Thyroid gland (tissue), 4 donors: ENCODE measurements at regions not wholly inside any gene's neighbourhood (a gene's known extent, or its start where the extent isn't known, plus 50 kb on each side); places are given as distances from the start of the nearest gene placed in this dataset.

ENCODE experiments used
- DNase-seq, 2 donors: peaks; one replicate each; pipeline ENCODE4 v3.0.0-alpha.2; 2019
- H3K27ac ChIP-seq, 3 donors: fragments of 200-600 bp; sonication (generic); 1 replicate in 2 of 3; 2 replicates in 1 of 3; pipeline ENCODE4 v1.5.1; 2016 to 2019; ENCODE audit warnings: mild to moderate bottlenecking in 1 of 3, moderate library complexity in 1 of 3
- H3K27me3 ChIP-seq: fragments of 200-600 bp; sonication (generic); one replicate; pipeline ENCODE4 v1.5.1; 2019
- H3K36me3 ChIP-seq, 2 donors: fragments of 200-600 bp; sonication (generic); one replicate each; pipeline ENCODE4 v1.5.1; 2016 to 2019
- H3K4me1 ChIP-seq, 2 donors: fragments of 200-600 bp; sonication (generic); one replicate each; pipeline ENCODE4 v1.5.1; 2017 to 2019
- H3K4me3 ChIP-seq, 3 donors: fragments of 200-600 bp; sonication (generic); replicated peaks in 1 of 3; 1 replicate in 2 of 3; 2 replicates in 1 of 3; pipeline ENCODE4 v1.5.1; 2016; ENCODE audit warnings: mild to moderate bottlenecking in 1 of 3
- H3K9me3 ChIP-seq: fragments of 200-600 bp; sonication (generic); one replicate; pipeline ENCODE4 v1.5.1; 2017
- CTCF ChIP-seq, 6 experiments: fragments of 200-600 bp in 3 of 6; fragments of 450-650 bp in 3 of 6; sonication (generic) in 3 of 6; IDR thresholded peaks; one replicate each; pipeline ENCODE4 v1.5.1; 2016 to 2019; ENCODE audit warnings: antibody characterized with exemption in 6 of 6, mild to moderate bottlenecking in 2 of 6, inconsistent platforms in 1 of 6, moderate library complexity in 1 of 6
- POLR2A ChIP-seq, 2 donors: fragments of 450-650 bp; IDR thresholded peaks; one replicate each; pipeline ENCODE4 v1.6.1; 2017; ENCODE audit warnings: antibody characterized with exemption in 2 of 2, mild to moderate bottlenecking in 2 of 2, moderate library complexity in 1 of 2
- WGBS, 2 donors: methylation state at CpG; one replicate each; pipeline ENCODE4 v1.1.5; 2017; 5-methylcytosine and 5-hydroxymethylcytosine counted together
- intact Hi-C: fragments of 100-400 bp; cut with DNase I; formaldehyde crosslinking; loops from one replicate; pipeline ENCODE4 v1.15.1; 2023

- TF ChIP-seq POLR2A (IDR thresholded peaks at IDR 0.05) (no peak), CTCF (IDR thresholded peaks at IDR 0.05) (no peak)
- H3K27ac ChIP-seq = no peak overlapping the region
- WGBS, 2 donors = 76 to 92% methylated on average over 1 of the region's 1 CpG
- H3K27me3 ChIP-seq = no peaks in the 10 kb centered on the region
- H3K9me3 ChIP-seq = no peaks in the 10 kb centered on the region
- no peak for DNase-seq
- peaks cover 0 to 8% of the 10 kb centered on the region in 2 donors for H3K4me1 ChIP-seq
- no peaks in the 10 kb centered on the region for H3K36me3 ChIP-seq
- intact Hi-C loops = no loop called here
- no peak overlapping the region for H3K4me3 ChIP-seq
Measured at GRCh38 chr5:135641319-135641718, 62.5 kb upstream of the CXCL14 start.

GRCh38 chr5:135635451-135635850 lies 56.7 kb upstream of the CXCL14 start:
- no peaks in the 10 kb centered on the region for H3K36me3 ChIP-seq
- intact Hi-C loops = no loop called here
- TF ChIP-seq CTCF (IDR thresholded peaks at IDR 0.05) (no peak), POLR2A (IDR thresholded peaks at IDR 0.05) (no peak)
- H3K9me3 ChIP-seq = no peaks in the 10 kb centered on the region
- H3K27ac ChIP-seq = no peak overlapping the region
- H3K4me1 ChIP-seq = no peaks in the 10 kb centered on the region
- H3K27me3 ChIP-seq = no peaks in the 10 kb centered on the region
- 78 to 83% methylated on average over 5 of the region's 5 CpGs for WGBS, 2 donors
- DNase-seq = no peak
- no peak overlapping the region for H3K4me3 ChIP-seq

DNA sequence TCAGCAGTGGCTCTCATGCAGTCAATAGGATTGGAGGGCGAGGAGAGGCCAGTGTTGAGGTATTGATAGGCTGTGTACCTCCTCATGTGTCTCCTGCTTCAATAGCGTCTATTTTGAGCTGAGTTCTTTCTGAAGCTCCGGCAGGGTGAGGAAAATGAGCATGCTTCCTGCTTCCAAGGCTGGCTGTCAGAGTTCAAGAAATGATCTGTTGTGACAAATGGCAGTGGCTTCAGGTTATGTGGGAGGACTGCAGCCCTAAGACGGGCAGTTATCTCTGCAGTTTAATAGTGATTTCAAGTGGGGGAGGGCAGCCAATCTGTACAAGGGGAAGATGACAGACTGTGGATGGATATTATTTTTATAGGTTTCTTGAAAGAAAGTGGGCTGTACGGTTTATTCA lies 54.0 kb upstream of the CXCL14 start:
- Histone ChIP-seq H3K27me3 (no peaks in the 10 kb centered on the region), H3K4me1 (no peaks in the 10 kb centered on the region), H3K27ac (no peak overlapping the region), H3K9me3 (no peaks in the 10 kb centered on the region), H3K36me3 (no peaks in the 10 kb centered on the region), H3K4me3 (no peak overlapping the region)
- TF ChIP-seq POLR2A (IDR thresholded peaks at IDR 0.05) (no peak), CTCF (IDR thresholded peaks at IDR 0.05) (no peak)
- WGBS, 2 donors = 77 to 80% methylated on average over 5 of the region's 5 CpGs
- intact Hi-C loops = no loop called here
- DNase-seq = no peak

DNA sequence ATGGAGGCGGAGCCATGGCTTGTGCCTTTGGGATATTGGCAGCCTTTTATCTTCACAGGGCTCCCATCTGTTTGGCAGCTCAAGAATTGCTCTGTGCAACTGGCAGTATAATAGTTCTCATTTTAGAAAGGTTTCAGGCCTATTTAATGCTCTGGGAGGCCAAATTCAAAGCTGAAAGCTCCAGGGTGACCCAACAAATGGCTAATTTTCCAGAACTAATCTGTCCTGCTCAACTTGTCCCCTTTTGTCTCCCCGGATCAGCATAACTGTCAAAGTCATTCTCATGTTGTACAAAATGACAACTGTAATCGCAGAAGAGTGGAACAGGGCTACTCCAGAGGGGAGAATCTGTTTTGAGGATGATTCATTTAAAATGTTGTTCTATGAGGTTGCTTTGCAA lies 52.6 kb upstream of the CXCL14 start:
- no peak for TF ChIP-seq CTCF (IDR thresholded peaks at IDR 0.05)
- TF ChIP-seq POLR2A (IDR thresholded peaks at IDR 0.05) = no peak
- Histone ChIP-seq H3K27me3 (no peaks in the 10 kb centered on the region), H3K4me1 (no peaks in the 10 kb centered on the region), H3K27ac (no peak overlapping the region), H3K36me3 (no peaks in the 10 kb centered on the region), H3K4me3 (no peak overlapping the region), H3K9me3 (no peaks in the 10 kb centered on the region)
- WGBS, 2 donors = 88 to 91% methylated on average over 3 of the region's 3 CpGs
- intact Hi-C loops = no loop called here
- no peak for DNase-seq

DNA sequence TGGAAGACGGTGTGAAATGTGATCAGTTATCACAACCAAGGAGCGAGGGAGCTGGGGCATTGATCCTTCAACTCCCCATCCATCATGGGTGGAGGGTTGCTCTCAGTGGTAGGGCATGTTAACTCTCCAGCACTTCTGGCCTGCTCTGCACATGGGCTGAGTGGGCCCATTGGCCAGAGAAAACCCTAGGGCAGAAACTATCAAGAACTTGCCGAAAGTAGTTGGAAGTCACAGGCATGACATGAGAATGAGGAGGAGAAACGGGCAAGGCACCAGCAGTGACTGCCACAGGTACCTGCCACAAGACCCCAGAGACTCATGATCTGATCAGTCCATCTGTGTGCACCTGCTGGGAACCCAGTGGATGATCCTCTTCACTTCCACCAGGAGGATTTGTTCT lies 50.9 kb upstream of the CXCL14 start:
- H3K4me3 ChIP-seq = no peak overlapping the region
- no peak overlapping the region for H3K27ac ChIP-seq
- H3K9me3 ChIP-seq = no peaks in the 10 kb centered on the region
- intact Hi-C loops = no loop called here
- TF ChIP-seq POLR2A (IDR thresholded peaks at IDR 0.05) = no peak
- TF ChIP-seq CTCF (IDR thresholded peaks at IDR 0.05) = no peak
- DNase-seq = no peak
- no peaks in the 10 kb centered on the region for H3K4me1 ChIP-seq
- WGBS, 2 donors = 82 to 92% methylated on average over 4 of the region's 4 CpGs
- no peaks in the 10 kb centered on the region for H3K27me3 ChIP-seq
- H3K36me3 ChIP-seq = no peaks in the 10 kb centered on the region
